ENCODE measurements at regions not wholly inside any gene's neighbourhood (a gene's known extent, or its start where the extent isn't known, plus 50 kb on each side); places are given as distances from the start of the nearest gene placed in this dataset.

DNA sequence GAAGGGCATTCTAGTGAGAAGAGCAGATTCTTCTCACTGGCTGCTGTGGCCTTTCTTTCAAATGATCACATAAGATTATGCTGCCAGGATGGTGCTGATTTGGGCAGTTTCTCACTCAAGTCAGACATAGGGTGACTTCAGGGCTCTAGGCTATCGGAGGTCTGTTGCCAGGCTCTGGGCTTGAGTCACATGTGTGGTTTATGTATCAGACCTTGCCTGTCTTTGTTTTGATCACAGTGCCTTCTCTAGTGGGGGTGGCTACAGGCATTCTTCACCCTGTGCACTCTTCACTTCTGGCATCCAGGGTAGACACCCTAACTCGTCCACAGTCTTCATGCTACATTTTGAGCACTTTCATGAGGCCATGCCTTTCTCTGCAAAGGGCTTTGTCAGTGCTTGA, 823.7 kb upstream of the MAN1A1 start:
- Histone ChIP-seq H3K79me2 (ENCODE audit: control insufficient read depth, insufficient read depth, low read length) (no peaks in the 10 kb centered on the region), H3K4me3 (replicated peaks in 1 of 4; ENCODE audit: control extremely low read depth in 1 of 4, insufficient read depth in 1 of 4, low read depth in 3 of 4, low read length in 4 of 4) (no peak overlapping the region), H3K27me3 (ENCODE audit: control insufficient read depth, insufficient read depth, low read length) (no peaks in the 10 kb centered on the region), H3K36me3 (ENCODE audit: control insufficient read depth, insufficient read depth, low read length) (no peaks in the 10 kb centered on the region), H3K27ac (ENCODE audit: insufficient read depth, low read length) (no peak overlapping the region), H2AFZ (ENCODE audit: low read length) (no peak overlapping the region), H4K20me1 (ENCODE audit: control insufficient read depth, extremely low read depth, insufficient read depth, low read length) (no peaks in the 10 kb centered on the region), H3K4me2 (ENCODE audit: extremely low read depth, insufficient read depth, low read length) (no peak overlapping the region), H3K9ac (ENCODE audit: insufficient read depth, low read length) (no peak overlapping the region), H3K4me1 (ENCODE audit: control insufficient read depth, extremely low read depth, insufficient read depth, low read length) (no peaks in the 10 kb centered on the region), H3K9me3 (ENCODE audit: control insufficient read depth, insufficient read depth, low read depth, low read length) (no peaks in the 10 kb centered on the region)
- TF ChIP-seq CTCF (conservative IDR thresholded peaks at IDR 0.05 in 1 of 2, IDR thresholded peaks at IDR 0.05 in 1 of 2; ENCODE audit: low read depth in 1 of 2, low read length in 2 of 2) = no peak
- TF ChIP-seq EZH2 (IDR thresholded peaks at IDR 0.05; ENCODE audit: low read length, missing control alignments) = no peak
- no peak for DNase-seq (ENCODE audit: low read depth in 2 of 2)

DNA sequence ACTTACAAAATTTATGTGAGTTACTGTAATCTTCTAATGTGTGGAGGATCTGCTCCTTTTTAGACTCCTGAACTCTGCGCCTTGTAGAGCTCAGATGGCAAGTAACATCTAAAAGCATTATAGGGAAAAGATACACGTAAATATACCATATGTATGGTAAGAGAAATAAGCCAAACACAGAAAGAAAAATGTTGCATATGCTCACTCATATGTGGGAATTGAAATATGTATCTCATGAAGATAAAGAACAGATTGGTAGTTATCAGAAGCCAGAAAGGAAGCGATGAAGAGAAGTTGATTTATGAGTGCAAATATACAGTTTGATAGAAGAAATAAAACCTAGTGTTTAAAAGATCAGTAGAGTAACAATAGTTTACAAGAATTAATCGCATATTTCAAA, 815.0 kb upstream of the MAN1A1 start:
- Histone ChIP-seq H3K9me3 (ENCODE audit: control insufficient read depth, insufficient read depth, low read depth, low read length) (no peaks in the 10 kb centered on the region), H2AFZ (ENCODE audit: low read length) (no peak overlapping the region), H3K27ac (ENCODE audit: insufficient read depth, low read length) (no peak overlapping the region), H3K27me3 (ENCODE audit: control insufficient read depth, insufficient read depth, low read length) (no peaks in the 10 kb centered on the region), H3K79me2 (ENCODE audit: control insufficient read depth, insufficient read depth, low read length) (no peaks in the 10 kb centered on the region), H3K9ac (ENCODE audit: insufficient read depth, low read length) (no peak overlapping the region), H3K36me3 (ENCODE audit: control insufficient read depth, insufficient read depth, low read length) (no peaks in the 10 kb centered on the region), H4K20me1 (ENCODE audit: control insufficient read depth, extremely low read depth, insufficient read depth, low read length) (no peaks in the 10 kb centered on the region), H3K4me2 (ENCODE audit: extremely low read depth, insufficient read depth, low read length) (no peak overlapping the region), H3K4me3 (replicated peaks in 1 of 4; ENCODE audit: control extremely low read depth in 1 of 4, insufficient read depth in 1 of 4, low read depth in 3 of 4, low read length in 4 of 4) (no peak overlapping the region), H3K4me1 (ENCODE audit: control insufficient read depth, extremely low read depth, insufficient read depth, low read length) (no peaks in the 10 kb centered on the region)
- TF ChIP-seq EZH2 (IDR thresholded peaks at IDR 0.05; ENCODE audit: low read length, missing control alignments) = no peak
- TF ChIP-seq CTCF (conservative IDR thresholded peaks at IDR 0.05 in 1 of 2, IDR thresholded peaks at IDR 0.05 in 1 of 2; ENCODE audit: low read depth in 1 of 2, low read length in 2 of 2) = no peak
- no peak for DNase-seq (ENCODE audit: low read depth in 2 of 2)

DNA sequence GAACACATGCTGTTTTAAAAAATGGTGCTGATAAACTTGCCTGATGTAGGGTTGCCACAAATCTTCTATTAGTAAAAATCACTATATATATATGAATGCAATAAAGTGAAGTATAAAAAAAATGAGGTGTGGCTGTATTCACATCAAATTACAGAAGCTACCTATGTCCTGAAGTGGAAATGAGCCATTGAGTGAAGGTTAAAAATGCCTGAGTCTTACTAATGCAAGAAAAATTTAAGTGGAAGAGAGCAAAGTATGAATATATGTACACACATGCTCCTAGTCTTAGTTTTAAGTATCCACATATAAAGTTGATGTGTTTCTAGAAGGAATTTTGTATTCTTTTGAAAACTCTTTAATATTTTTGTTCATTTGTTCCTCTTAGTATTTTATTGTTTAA, 808.3 kb upstream of the MAN1A1 start:
- Histone ChIP-seq H3K79me2 (ENCODE audit: control insufficient read depth, insufficient read depth, low read length) (no peaks in the 10 kb centered on the region), H3K9ac (ENCODE audit: insufficient read depth, low read length) (no peak overlapping the region), H3K36me3 (ENCODE audit: control insufficient read depth, insufficient read depth, low read length) (no peaks in the 10 kb centered on the region), H3K4me3 (replicated peaks in 1 of 4; ENCODE audit: control extremely low read depth in 1 of 4, insufficient read depth in 1 of 4, low read depth in 3 of 4, low read length in 4 of 4) (no peak overlapping the region), H3K4me2 (ENCODE audit: extremely low read depth, insufficient read depth, low read length) (no peak overlapping the region), H3K9me3 (ENCODE audit: control insufficient read depth, insufficient read depth, low read depth, low read length) (no peaks in the 10 kb centered on the region), H4K20me1 (ENCODE audit: control insufficient read depth, extremely low read depth, insufficient read depth, low read length) (no peaks in the 10 kb centered on the region), H3K27ac (ENCODE audit: insufficient read depth, low read length) (no peak overlapping the region), H2AFZ (ENCODE audit: low read length) (no peak overlapping the region), H3K27me3 (ENCODE audit: control insufficient read depth, insufficient read depth, low read length) (no peaks in the 10 kb centered on the region), H3K4me1 (ENCODE audit: control insufficient read depth, extremely low read depth, insufficient read depth, low read length) (no peaks in the 10 kb centered on the region)
- DNase-seq (ENCODE audit: low read depth in 2 of 2) = no peak
- no peak for TF ChIP-seq EZH2 (IDR thresholded peaks at IDR 0.05; ENCODE audit: low read length, missing control alignments)
- TF ChIP-seq CTCF (conservative IDR thresholded peaks at IDR 0.05 in 1 of 2, IDR thresholded peaks at IDR 0.05 in 1 of 2; ENCODE audit: low read depth in 1 of 2, low read length in 2 of 2) = no peak
